Activated CD8-positive, alpha-beta T cell treated with anti-CD3 and anti-CD28 coated beads, Interleukin-2, amount 10 ng/mL, durations not matched to agents 7 days and 5 days (primary cell): ENCODE measurements at regions not wholly inside any gene's neighbourhood (a gene's known extent, or its start where the extent isn't known, plus 50 kb on each side); places are given as distances from the start of the nearest gene placed in this dataset.

Experiments used
- ATAC-seq: fragments of 150-1000 bp; cut with Tn5 transposase; one replicate; pipeline ENCODE4 v1.10.0; 2021; ENCODE audit warnings: moderate library complexity
- CTCF ChIA-PET: fragments of 350-600 bp; sonication (Branson Sonifier 250); formaldehyde crosslinking; loops from one replicate; lab custom pipeline; 2021; ENCODE audit warnings: antibody characterized with exemption; lab: Charles Lee
- POLR2A ChIA-PET: fragments of 350-600 bp; sonication (Branson Sonifier 250); formaldehyde crosslinking; loops from one replicate; lab custom pipeline; 2021; ENCODE audit warnings: antibody characterized with exemption; lab: Charles Lee
- DNase-seq: peaks from one replicate; pipeline ENCODE4 v3.0.0-alpha.2; 2020
- H3K27ac Mint-ChIP-seq: one replicate; pipeline ENCODE4 v1.8.0; 2021; ENCODE audit warnings: mild to moderate bottlenecking, mixed read lengths
- H3K27me3 Mint-ChIP-seq: one replicate; pipeline ENCODE4 v1.8.0; 2021; ENCODE audit warnings: low read depth, mixed read lengths
- H3K36me3 Mint-ChIP-seq: one replicate; pipeline ENCODE4 v1.8.0; 2021; ENCODE audit warnings: low read depth, mixed read lengths
- H3K4me1 Mint-ChIP-seq: one replicate; pipeline ENCODE4 v1.8.0; 2021; ENCODE audit warnings: low read depth, mixed read lengths
- H3K4me3 Mint-ChIP-seq: one replicate; pipeline ENCODE4 v1.8.0; 2021; ENCODE audit warnings: mild to moderate bottlenecking, mixed read lengths
- H3K9me3 Mint-ChIP-seq: one replicate; pipeline ENCODE4 v1.8.0; 2022; ENCODE audit warnings: mixed read lengths; ENCODE audit not compliant: insufficient read depth

DNA sequence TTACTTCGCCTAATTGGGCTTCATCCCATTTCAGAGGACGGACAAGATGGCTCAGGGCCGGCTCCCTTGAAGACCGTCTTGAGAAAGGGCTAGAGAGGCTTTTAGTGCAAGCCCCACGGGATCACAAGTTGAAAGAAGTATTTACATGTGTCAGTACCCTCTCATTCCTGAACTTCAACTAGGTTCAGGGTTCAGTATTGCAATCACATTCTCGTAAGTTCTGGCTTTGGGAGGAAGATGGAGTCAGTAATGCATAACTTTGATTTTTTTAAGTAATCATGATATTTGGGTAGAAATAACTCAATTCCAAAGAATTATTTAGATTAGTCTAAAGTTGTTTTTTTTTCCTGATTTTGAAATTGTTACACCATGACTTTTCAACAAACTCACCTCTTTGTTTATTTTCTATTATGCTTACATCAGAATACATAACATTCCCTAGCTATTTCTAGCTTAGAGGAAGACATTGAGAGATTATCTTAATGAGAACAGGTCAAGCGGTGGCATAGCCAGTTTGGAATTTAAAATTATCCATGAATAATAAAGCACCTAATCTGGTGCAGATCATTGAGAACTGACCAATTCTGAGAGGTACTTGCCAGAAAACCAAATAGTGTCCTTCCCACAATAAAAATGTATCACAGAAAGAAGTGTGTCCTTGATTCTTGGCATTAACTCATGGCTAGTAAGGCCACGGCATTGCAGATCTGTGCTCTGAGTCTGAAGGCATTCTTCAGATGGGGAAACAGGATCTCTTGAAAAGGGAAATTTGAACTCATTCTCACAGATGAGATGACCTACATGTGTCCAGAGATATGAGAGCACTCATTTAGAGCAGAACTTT is 92.1 kb upstream of the BLID start:
- Mint-ChIP-seq H3K27me3 (peaks cover 9% of the 10 kb centered on the region), H3K27ac (no peak overlapping the region), H3K9me3 (no peaks in the 10 kb centered on the region), H3K4me1 (no peaks in the 10 kb centered on the region), H3K4me3 (no peak overlapping the region), H3K36me3 (no peaks in the 10 kb centered on the region)
- ATAC-seq (no peak), DNase-seq (no peak)
- ChIA-PET CTCF (no interaction called here), POLR2A (no interaction called here)

DNA sequence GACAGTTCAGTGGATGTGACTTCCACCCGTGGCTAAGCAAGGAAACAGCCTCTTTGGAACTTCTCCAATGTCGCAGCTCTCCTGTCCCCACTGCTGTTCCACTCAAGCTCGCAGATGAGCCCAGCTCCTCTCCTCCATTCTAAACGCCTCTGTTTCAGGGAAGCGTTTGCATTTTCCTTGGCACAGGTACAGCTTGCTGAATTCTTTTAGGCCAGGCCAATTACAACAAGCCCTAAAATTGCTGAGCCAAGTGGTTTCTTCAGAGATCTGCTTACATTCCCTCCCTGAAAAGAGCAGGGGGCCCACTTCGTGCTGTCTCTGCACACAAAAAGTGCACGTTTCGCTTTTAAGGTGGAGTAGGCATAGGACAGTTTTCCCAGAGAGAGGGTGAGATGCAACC is 91.5 kb upstream of the BLID start:
- peaks cover 13% of the 10 kb centered on the region for H3K27me3 Mint-ChIP-seq
- ATAC-seq (no peak), DNase-seq (no peak)
- no peak overlapping the region for H3K4me3 Mint-ChIP-seq
- no peak overlapping the region for H3K27ac Mint-ChIP-seq
- ChIA-PET POLR2A (no interaction called here), CTCF (no interaction called here)
- H3K36me3 Mint-ChIP-seq: no peaks in the 10 kb centered on the region
- no peaks in the 10 kb centered on the region for H3K4me1 Mint-ChIP-seq
- no peaks in the 10 kb centered on the region for H3K9me3 Mint-ChIP-seq

- ATAC-seq (no peak), DNase-seq (no peak)
- no peaks in the 10 kb centered on the region for H3K9me3 Mint-ChIP-seq
- H3K36me3 Mint-ChIP-seq: no peaks in the 10 kb centered on the region
- CTCF ChIA-PET: interaction anchor here (4.5 kb wide), 1 partner anchor 550 kb away, joined by 35 read pairs; no protein-coding TSS in a partner anchor
- H3K4me1 Mint-ChIP-seq: no peaks in the 10 kb centered on the region
- H3K4me3 Mint-ChIP-seq: no peak overlapping the region
- POLR2A ChIA-PET: no interaction called here
- no peak overlapping the region for H3K27ac Mint-ChIP-seq
- peaks cover 19% of the 10 kb centered on the region for H3K27me3 Mint-ChIP-seq
These were observed 89.0 kb upstream of the BLID start for GRCh38 chr11:122205036-122205435.

- ChIA-PET POLR2A (no interaction called here), CTCF (interaction anchor here (1.2 to 4.5 kb wide), 2 partner anchors 10 to 549 kb away, joined by 3 to 35 read pairs; no protein-coding TSS in a partner anchor)
- H3K4me3 Mint-ChIP-seq: no peak overlapping the region
- H3K27me3 Mint-ChIP-seq: peaks cover 19% of the 10 kb centered on the region
- no peak overlapping the region for H3K27ac Mint-ChIP-seq
- ATAC-seq (no peak), DNase-seq (no peak)
- no peaks in the 10 kb centered on the region for H3K4me1 Mint-ChIP-seq
- no peaks in the 10 kb centered on the region for H3K36me3 Mint-ChIP-seq
- no peaks in the 10 kb centered on the region for H3K9me3 Mint-ChIP-seq
These were observed 88.2 kb upstream of the BLID start for GRCh38 chr11:122204206-122204605.

DNA sequence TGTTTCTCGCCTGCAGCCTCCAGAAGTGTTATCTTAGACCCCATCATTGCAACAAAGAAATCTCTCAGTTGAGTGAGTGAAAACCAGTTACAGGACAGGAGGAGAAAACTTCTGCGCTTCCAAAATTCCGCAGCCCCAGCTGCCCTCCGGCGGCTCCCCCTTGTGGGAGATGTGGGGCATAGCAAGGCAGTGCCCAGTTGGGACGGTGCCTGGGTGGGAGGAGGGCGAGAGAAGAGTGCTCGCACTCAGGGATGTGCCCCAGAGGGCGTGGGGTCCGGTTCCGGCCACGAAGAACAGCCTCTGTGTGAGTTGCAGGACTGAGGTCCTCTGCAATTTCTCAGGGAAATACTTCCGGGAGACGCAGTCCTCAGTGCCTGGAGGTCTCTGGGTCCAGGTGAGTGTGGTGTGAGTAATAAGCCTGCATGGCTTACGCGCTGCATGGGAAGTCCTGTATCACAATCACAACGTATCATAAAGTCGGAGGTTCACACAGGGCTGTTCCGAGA is 87.0 kb upstream of the BLID start:
- peaks cover 19% of the 10 kb centered on the region for H3K27me3 Mint-ChIP-seq
- H3K4me1 Mint-ChIP-seq: no peaks in the 10 kb centered on the region
- DNase-seq (peak; percentile 52), ATAC-seq (peak; percentile 79)
- no peaks in the 10 kb centered on the region for H3K36me3 Mint-ChIP-seq
- H3K9me3 Mint-ChIP-seq: no peaks in the 10 kb centered on the region
- POLR2A ChIA-PET: no interaction called here
- H3K27ac Mint-ChIP-seq: no peak overlapping the region
- H3K4me3 Mint-ChIP-seq: no peak overlapping the region
- CTCF ChIA-PET: interaction anchor here (0.8 to 4.5 kb wide), 7 partner anchors 11 to 684 kb away, joined by 3 to 35 read pairs (median 3); no protein-coding TSS in a partner anchor

DNA sequence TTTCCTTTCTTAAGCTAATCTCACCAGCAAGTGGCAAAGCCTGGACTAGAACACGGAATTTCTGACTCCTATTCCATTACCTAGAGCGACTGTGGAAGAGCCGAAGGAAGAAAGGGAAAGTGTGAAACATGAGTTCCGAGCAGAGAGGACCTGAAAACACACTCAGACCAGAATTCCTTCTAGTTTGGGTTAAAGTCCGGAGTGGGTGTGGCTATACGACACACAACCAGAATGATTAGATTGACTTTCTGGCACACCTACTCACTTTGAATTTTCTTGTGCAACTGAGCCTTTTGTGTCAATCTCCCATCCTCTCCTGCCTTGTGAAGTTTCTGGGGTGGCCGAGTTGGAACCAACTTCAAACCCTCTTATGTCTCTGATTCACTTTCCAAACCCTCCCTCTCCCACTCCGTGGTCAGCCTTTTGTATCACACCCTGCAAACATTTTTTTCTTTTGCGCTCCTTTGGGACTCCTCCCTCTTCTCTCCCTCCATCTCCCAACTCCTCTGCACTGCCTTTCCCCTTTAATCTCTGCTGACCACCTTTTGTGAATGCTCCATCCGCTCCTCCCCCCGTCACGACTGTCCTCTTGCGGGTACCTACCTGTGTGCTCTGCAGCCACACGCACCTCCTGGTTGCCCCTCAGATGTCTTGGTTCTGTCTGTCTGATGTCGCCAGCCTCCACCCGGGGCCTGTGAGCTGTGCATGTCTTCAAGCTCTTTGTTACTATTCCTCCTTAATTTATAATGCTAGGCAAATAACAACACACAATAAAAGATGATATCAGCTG is 86.3 kb upstream of the BLID start:
- H3K4me3 Mint-ChIP-seq: no peak overlapping the region
- ChIA-PET POLR2A (no interaction called here), CTCF (interaction anchor here (0.8 to 4.5 kb wide), 6 partner anchors 13 to 685 kb away, joined by 3 to 35 read pairs (median 4); no protein-coding TSS in a partner anchor)
- no peaks in the 10 kb centered on the region for H3K9me3 Mint-ChIP-seq
- no peak for DNase-seq
- ATAC-seq: no peak
- peaks cover 19% of the 10 kb centered on the region for H3K27me3 Mint-ChIP-seq
- H3K4me1 Mint-ChIP-seq: no peaks in the 10 kb centered on the region
- no peaks in the 10 kb centered on the region for H3K36me3 Mint-ChIP-seq
- no peak overlapping the region for H3K27ac Mint-ChIP-seq

- no peak overlapping the region for H3K4me3 Mint-ChIP-seq
- no peak overlapping the region for H3K27ac Mint-ChIP-seq
- no peak for ATAC-seq
- peaks cover 13% of the 10 kb centered on the region for H3K27me3 Mint-ChIP-seq
- ChIA-PET CTCF (interaction anchor here (1.0 to 4.5 kb wide), 2 partner anchors 14 to 546 kb away, joined by 4 to 35 read pairs; no protein-coding TSS in a partner anchor), POLR2A (no interaction called here)
- DNase-seq: no peak
- H3K36me3 Mint-ChIP-seq: no peaks in the 10 kb centered on the region
- H3K4me1 Mint-ChIP-seq: no peaks in the 10 kb centered on the region
- H3K9me3 Mint-ChIP-seq: no peaks in the 10 kb centered on the region
These were observed 85.1 kb upstream of the BLID start for GRCh38 chr11:122201106-122201505.

DNA sequence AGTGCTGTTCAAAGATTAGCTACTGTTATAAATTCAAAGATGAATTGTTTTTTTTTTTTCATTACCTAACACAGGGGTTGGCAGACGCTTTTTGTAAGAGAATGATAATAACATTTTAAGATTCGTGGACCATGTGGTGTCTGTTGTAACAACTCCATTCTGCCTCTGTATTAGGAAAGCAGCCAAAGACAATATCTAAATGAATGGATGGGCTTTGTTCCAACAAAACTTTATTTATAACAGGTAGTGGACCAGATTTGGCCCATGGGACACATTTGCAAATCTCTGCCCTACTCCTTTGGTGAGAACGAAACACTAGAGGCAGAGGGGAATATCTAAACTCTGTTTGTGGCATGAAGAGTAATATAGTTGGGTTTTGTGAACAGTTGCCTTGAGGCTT is 83.6 kb upstream of the BLID start:
- Mint-ChIP-seq H3K27ac (no peak overlapping the region), H3K4me1 (no peaks in the 10 kb centered on the region), H3K4me3 (no peak overlapping the region), H3K9me3 (no peaks in the 10 kb centered on the region), H3K27me3 (peaks cover 10% of the 10 kb centered on the region), H3K36me3 (no peaks in the 10 kb centered on the region)
- ChIA-PET CTCF (no interaction called here), POLR2A (no interaction called here)
- no peak for DNase-seq
- ATAC-seq: no peak

GRCh38 chr11:122198291-122198983 is 82.4 kb upstream of the BLID start:
- Mint-ChIP-seq H3K4me1 (no peaks in the 10 kb centered on the region), H3K9me3 (no peaks in the 10 kb centered on the region), H3K36me3 (no peaks in the 10 kb centered on the region), H3K27me3 (peaks cover 10% of the 10 kb centered on the region), H3K4me3 (no peak overlapping the region), H3K27ac (no peak overlapping the region)
- DNase-seq: no peak
- no peak for ATAC-seq
- CTCF ChIA-PET: no interaction called here
- POLR2A ChIA-PET: no interaction called here

- no peaks in the 10 kb centered on the region for H3K36me3 Mint-ChIP-seq
- ATAC-seq (no peak), DNase-seq (no peak)
- no peak overlapping the region for H3K4me3 Mint-ChIP-seq
- H3K27me3 Mint-ChIP-seq: peaks cover 5% of the 10 kb centered on the region
- POLR2A ChIA-PET: no interaction called here
- H3K9me3 Mint-ChIP-seq: no peaks in the 10 kb centered on the region
- CTCF ChIA-PET: no interaction called here
- no peak overlapping the region for H3K27ac Mint-ChIP-seq
- H3K4me1 Mint-ChIP-seq: no peaks in the 10 kb centered on the region
These were observed 81.3 kb upstream of the BLID start for GRCh38 chr11:122197066-122197987.
